ENCODE measurements at regions not wholly inside any gene's neighbourhood (a gene's known extent, or its start where the extent isn't known, plus 50 kb on each side); places are given as distances from the start of the nearest gene placed in this dataset.
"Not testable (repeated sequence)": the region's sequence is repeated elsewhere in the genome, so short reads cannot be mapped to it uniquely, and the experiment has no call there.

DNA sequence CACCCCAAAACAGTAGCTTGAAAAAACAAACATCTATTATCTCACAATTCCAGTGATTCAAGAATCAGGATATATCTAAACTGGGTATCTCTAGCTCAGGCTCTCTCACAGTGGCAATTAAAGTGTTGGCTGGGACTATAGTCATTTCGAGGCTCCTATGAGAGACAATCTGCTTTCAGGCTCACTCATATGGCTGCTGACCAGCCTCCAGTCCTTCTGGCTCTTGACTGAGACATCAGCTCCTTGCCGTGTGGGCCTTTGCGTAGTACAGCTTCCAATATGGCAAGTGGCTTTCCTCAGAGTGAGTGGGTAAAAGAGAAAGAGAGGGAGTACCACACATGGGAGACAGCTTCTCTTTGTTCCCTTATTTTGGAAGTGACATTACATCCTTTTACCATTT lies 327.2 kb downstream of the CENPW start:
- no peak for TF ChIP-seq CTCF (IDR thresholded peaks at IDR 0.05; ENCODE audit: low read depth, low read length, missing control alignments)
- DNase-seq (ENCODE audit: low read depth), result no peak
- no peak overlapping the region for H3K4me3 ChIP-seq (ENCODE audit: low read depth, low read length)

DNA sequence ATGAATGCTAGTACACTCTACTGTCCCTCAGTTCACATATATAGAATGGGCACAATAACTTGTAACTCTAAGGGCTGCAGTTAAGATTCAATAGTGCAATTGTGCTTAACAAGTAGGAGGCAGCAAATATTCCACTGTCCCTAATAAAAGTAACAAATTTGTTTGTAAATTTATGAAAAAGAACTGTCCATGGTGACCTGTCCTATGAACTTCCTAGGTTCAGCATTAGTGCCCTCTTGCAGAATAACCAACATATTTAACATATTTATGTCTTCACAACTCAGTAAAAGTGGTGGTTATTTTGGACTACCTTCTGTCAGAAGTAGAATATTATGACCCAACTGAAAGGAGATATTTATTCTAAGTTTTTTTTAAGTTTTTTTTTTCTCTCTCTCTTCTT lies 327.8 kb downstream of the CENPW start:
- no peak for DNase-seq (ENCODE audit: low read depth)
- no peak for TF ChIP-seq CTCF (IDR thresholded peaks at IDR 0.05; ENCODE audit: low read depth, low read length, missing control alignments)
- H3K4me3 ChIP-seq (ENCODE audit: low read depth, low read length), result no peak overlapping the region

- no peak overlapping the region for H3K4me3 ChIP-seq (ENCODE audit: low read depth, low read length)
- TF ChIP-seq CTCF (IDR thresholded peaks at IDR 0.05; ENCODE audit: low read depth, low read length, missing control alignments), result no peak
- no peak for DNase-seq (ENCODE audit: low read depth)
Measured at GRCh38 chr6:126672649-126673048, 332.7 kb downstream of the CENPW start.

GRCh38 chr6:126673749-126674148 lies 333.8 kb downstream of the CENPW start:
- H3K4me3 ChIP-seq (ENCODE audit: low read depth, low read length), result not testable (repeated sequence)

DNA sequence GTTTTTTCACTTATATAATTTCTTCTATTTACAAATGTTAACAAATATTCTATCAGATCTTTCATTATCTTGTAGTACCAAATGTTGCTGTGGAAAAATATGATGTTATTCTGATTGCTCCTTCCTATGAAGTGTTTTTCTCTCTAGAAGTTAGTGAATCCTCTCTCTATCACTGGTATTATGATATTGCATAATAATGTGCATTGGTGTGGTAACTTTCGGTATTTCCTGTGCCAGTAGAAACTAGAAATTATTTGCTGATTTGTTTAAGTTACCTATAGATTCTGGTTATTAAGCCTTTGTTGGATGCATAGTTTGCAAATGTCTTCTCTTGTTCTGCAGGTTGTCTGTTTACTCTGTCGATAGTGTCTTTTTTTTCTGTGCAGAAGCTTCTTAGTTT lies 342.5 kb downstream of the CENPW start:
- TF ChIP-seq CTCF (IDR thresholded peaks at IDR 0.05; ENCODE audit: low read depth, low read length, missing control alignments), result no peak
- no peak overlapping the region for H3K4me3 ChIP-seq (ENCODE audit: low read depth, low read length)
- no peak for DNase-seq (ENCODE audit: low read depth)

More at GRCh38 chr6:126673749-126674148, 333.8 kb downstream of the CENPW start:
- DNase-seq (ENCODE audit: low read depth), result not testable (repeated sequence)

DNA sequence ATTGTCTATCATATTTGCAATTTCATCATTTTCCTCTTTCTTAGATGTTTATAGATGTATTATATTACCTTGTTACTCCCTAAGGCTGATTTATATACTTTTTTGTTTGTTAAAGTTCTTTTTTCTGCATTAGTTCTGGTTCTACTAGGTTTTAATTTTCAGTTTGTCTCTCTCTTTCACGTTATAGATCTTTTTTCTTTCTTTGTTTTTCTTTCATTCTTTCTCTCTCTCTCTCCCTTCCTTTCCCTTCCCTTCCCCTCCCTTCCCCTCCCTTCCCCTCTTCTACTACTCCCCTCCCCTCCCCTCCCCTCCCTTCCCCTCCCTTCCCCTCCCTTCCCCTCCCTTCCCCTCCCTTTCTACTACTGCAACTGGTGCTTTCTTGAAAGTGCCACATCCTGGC lies 345.3 kb downstream of the CENPW start:
- no peak for DNase-seq (ENCODE audit: low read depth)
- H3K4me3 ChIP-seq (ENCODE audit: low read depth, low read length), result no peak overlapping the region
- TF ChIP-seq CTCF (IDR thresholded peaks at IDR 0.05; ENCODE audit: low read depth, low read length, missing control alignments), result no peak

- no peak for DNase-seq (ENCODE audit: low read depth)
- no peak overlapping the region for H3K4me3 ChIP-seq (ENCODE audit: low read depth, low read length)
- TF ChIP-seq CTCF (IDR thresholded peaks at IDR 0.05; ENCODE audit: low read depth, low read length, missing control alignments), result no peak
Measured at GRCh38 chr6:126696921-126697693, 357.2 kb downstream of the CENPW start.

All from GM12864 (cell line).